ENCODE measurements at regions not wholly inside any gene's neighbourhood (a gene's known extent, or its start where the extent isn't known, plus 50 kb on each side); places are given as distances from the start of the nearest gene placed in this dataset.

DNA sequence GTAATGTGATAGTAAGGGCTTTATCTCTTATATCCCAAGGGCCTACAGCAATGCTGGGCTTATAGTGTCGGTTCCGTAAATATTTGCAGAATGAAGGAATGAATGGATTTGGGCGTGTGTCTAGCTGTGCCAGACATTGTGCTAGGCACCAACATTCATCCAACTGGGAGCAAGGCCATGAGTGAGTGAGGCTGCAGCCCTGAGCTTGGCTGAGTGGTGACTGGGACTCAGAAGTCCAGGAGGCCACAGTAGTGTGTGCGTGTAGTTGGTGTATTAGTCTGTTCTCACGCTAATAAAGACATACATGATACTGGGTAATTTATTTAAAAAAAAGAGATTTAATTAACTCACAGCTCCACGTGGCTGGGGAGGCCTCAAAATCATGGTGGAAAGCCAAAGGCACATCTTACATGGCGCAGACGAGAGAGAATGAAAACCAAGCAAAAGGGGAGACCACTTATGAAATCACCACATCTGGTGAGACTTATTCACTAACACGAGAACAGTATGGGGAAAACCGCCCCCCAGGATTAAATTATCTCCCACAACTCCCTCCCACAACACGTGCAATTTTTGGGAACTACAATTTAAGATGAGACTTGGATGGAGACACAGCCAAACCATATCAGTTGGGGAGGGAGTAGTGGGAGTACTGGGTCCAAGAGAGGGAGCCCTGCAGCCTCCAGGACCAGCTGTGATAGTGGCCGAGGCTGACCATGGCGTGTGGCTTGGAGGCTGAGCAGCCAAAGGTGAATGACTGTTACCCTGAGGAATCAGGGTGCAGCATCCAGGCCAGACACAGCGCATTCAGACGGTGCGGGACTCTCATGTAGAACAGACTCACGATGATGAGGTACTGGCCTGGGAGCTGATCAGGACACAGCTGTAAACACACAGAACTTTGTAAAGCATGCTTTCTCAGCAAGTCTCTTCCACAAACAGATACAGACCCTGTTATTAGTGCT lies 104.6 kb downstream of the TEX26 start:
- intact Hi-C loops (cut with DNase I, micrococcal nuclease), result no loop called here
- no peak for ATAC-seq

GRCh38 chr13:31035185-31035965 lies 102.9 kb downstream of the TEX26 start:
- intact Hi-C loops (cut with DNase I, micrococcal nuclease), result loop anchor here in 1 of 2 donors (2.0 kb wide), 1 partner anchor 43 kb away; no protein-coding TSS in a partner anchor
- TF ChIP-seq CTCF (IDR thresholded peaks at IDR 0.05), result no peak
- ATAC-seq (no peak), DNase-seq (peak in 1 of 3 donors; percentile 17)
- Histone ChIP-seq H3K36me3 (ENCODE audit: low read depth) (no peaks in the 10 kb centered on the region), H3K9me3 (no peaks in the 10 kb centered on the region), H3K4me3 (no peak overlapping the region), H3K4me1 (ENCODE audit: low read depth) (no peaks in the 10 kb centered on the region)

More for the DNA sequence above, 104.6 kb downstream of the TEX26 start:
- DNase-seq, result no peak
- no peak for TF ChIP-seq CTCF (IDR thresholded peaks at IDR 0.05)
- Histone ChIP-seq H3K4me1 (ENCODE audit: low read depth) (no peaks in the 10 kb centered on the region), H3K4me3 (no peak overlapping the region), H3K9me3 (no peaks in the 10 kb centered on the region), H3K36me3 (ENCODE audit: low read depth) (no peaks in the 10 kb centered on the region)

DNA sequence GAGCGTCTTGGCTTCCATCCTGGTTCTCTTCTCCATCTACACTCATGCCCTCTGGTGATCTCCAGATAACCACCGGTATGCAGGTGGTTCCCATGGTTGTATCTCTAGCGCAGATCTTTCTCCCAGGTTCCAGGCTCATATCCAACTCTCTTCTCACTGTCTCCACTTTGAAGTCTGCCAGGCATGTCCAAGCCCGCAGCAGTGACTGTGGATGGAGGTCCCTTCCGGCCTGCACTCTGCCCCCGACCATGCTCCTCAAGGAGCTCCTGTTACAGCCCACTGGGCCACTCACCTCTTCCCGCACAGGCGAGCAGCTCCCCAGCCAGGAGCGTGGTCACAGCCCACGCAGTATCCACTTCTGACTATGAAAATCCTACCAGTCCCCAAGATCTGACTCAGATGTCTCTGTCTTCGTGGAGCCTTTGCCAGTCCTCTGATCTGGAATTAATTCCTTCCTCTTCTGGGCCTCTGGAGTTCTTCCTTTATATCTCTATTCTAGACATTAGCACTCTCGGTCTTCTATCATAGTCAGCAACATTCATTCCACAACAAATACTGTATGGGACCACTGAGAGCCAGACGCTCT lies 100.2 kb downstream of the TEX26 start:
- TF ChIP-seq CTCF (IDR thresholded peaks at IDR 0.05), result no peak
- DNase-seq (no peak), ATAC-seq (no peak)
- intact Hi-C loops (cut with DNase I, micrococcal nuclease), result no loop called here
- H3K36me3 ChIP-seq (ENCODE audit: low read depth), result no peaks in the 10 kb centered on the region
- no peak overlapping the region for H3K4me3 ChIP-seq
- H3K4me1 ChIP-seq (ENCODE audit: low read depth), result no peaks in the 10 kb centered on the region
- no peaks in the 10 kb centered on the region for H3K9me3 ChIP-seq

DNA sequence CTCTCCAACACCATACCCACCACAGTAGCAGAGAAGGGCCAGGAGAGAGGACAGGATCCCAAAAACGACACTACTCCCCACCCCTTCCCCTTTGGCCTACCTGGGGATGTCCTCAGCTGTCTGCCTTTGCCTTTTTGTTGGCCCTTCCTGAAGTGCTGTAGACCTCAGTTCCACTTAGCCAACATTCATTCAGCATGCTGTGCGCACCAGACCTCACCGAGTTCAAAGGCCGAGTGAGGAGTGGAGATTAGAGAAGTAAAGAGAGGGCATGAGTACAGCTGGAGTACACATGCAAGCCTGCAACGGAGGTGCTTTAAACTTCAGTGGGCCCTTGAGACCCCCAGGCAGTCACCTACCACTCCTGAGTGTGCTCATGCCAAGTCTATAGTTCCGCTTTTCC lies 99.0 kb downstream of the TEX26 start:
- no peak for TF ChIP-seq CTCF (IDR thresholded peaks at IDR 0.05)
- Histone ChIP-seq H3K4me1 (ENCODE audit: low read depth) (no peaks in the 10 kb centered on the region), H3K4me3 (no peak overlapping the region), H3K9me3 (no peaks in the 10 kb centered on the region), H3K36me3 (ENCODE audit: low read depth) (no peaks in the 10 kb centered on the region)
- no peak for DNase-seq
- ATAC-seq, result no peak
- intact Hi-C loops (cut with DNase I, micrococcal nuclease), result no loop called here

DNA sequence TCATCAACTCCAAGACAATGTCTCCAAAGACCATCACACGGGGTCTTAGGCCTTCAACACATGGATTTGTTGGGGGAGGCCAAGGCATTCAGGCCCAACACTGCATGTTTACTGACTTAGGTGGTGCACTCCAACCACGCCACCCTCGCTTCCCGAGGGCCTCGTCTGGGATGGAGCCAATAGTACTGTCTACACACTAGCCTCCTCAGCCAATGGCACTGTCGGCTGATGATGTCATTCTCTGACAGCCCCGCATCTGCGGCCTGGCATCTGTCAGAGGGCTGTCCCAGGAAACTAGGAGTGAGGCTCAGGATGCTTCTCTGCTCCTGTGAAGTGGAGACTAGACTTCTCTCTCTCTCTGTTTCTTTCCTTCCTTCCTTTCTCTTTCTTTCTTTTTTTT lies 96.6 kb downstream of the TEX26 start:
- DNase-seq (no peak), ATAC-seq (no peak)
- no peak for TF ChIP-seq CTCF (IDR thresholded peaks at IDR 0.05)
- H3K36me3 ChIP-seq (ENCODE audit: low read depth), result no peaks in the 10 kb centered on the region
- H3K9me3 ChIP-seq, result no peaks in the 10 kb centered on the region
- H3K4me1 ChIP-seq (ENCODE audit: low read depth), result no peaks in the 10 kb centered on the region
- intact Hi-C loops (cut with DNase I, micrococcal nuclease), result no loop called here
- no peak overlapping the region for H3K4me3 ChIP-seq

All from mucosa of descending colon (tissue), 3 donors.